ENCODE measurements at regions not wholly inside any gene's neighbourhood (a gene's known extent, or its start where the extent isn't known, plus 50 kb on each side); places are given as distances from the start of the nearest gene placed in this dataset.

GRCh38 chr20:48282591-48283228, 497.4 kb upstream of the SULF2 start:
- no peak for TF ChIP-seq CTCF (IDR thresholded peaks at IDR 0.05; ENCODE audit: low read depth, low read length)
- no peaks in the 10 kb centered on the region for H3K36me3 ChIP-seq
- peaks cover 10% of the 10 kb centered on the region for H3K4me1 ChIP-seq (ENCODE audit: low read depth)
- no peaks in the 10 kb centered on the region for H3K9me3 ChIP-seq (ENCODE audit: low read depth)
- DNase-seq (ENCODE audit: low read depth in 1 of 2, low spot score in 1 of 2): no peak
- H3K27ac ChIP-seq: no peak overlapping the region
- H3K27me3 ChIP-seq: no peaks in the 10 kb centered on the region
- no peak overlapping the region for H3K4me3 ChIP-seq

DNA sequence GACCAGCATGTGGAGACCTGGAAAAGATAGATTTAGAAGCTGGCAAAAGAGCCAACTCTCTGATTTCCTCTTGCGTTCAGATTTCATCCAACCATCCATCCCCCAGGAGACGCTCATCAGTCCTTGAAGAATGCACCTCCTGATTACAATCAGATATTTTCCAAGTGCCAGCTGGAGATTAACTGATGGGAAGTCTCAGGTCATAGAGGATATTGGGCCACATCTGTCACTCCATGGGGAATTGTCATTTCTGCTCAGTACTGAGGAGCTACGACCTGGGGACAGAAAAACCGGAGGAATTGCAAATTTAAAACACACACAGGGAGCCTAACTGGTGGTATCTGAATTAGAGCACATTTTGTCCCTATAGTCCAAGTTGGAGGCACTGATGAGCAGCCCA, 496.2 kb upstream of the SULF2 start:
- Histone ChIP-seq H3K36me3 (no peaks in the 10 kb centered on the region), H3K4me1 (ENCODE audit: low read depth) (peaks cover 11% of the 10 kb centered on the region), H3K9me3 (ENCODE audit: low read depth) (no peaks in the 10 kb centered on the region), H3K27me3 (no peaks in the 10 kb centered on the region), H3K27ac (no peak overlapping the region), H3K4me3 (no peak overlapping the region)
- TF ChIP-seq CTCF (IDR thresholded peaks at IDR 0.05; ENCODE audit: low read depth, low read length): no peak
- no peak for DNase-seq (ENCODE audit: low read depth in 1 of 2, low spot score in 1 of 2)

GRCh38 chr20:48278961-48279481, 493.7 kb upstream of the SULF2 start:
- Histone ChIP-seq H3K4me3 (no peak overlapping the region), H3K9me3 (ENCODE audit: low read depth) (no peaks in the 10 kb centered on the region), H3K27ac (no peak overlapping the region), H3K27me3 (no peaks in the 10 kb centered on the region), H3K36me3 (no peaks in the 10 kb centered on the region), H3K4me1 (ENCODE audit: low read depth) (peaks cover 14% of the 10 kb centered on the region)
- peak in 1 of 2 donors; percentile 72 for DNase-seq (ENCODE audit: low read depth in 1 of 2, low spot score in 1 of 2)
- TF ChIP-seq CTCF (IDR thresholded peaks at IDR 0.05; ENCODE audit: low read depth, low read length): no peak

GRCh38 chr20:48277266-48277665, 492.0 kb upstream of the SULF2 start:
- Histone ChIP-seq H3K27ac (no peak overlapping the region), H3K4me1 (ENCODE audit: low read depth) (peaks cover 14% of the 10 kb centered on the region), H3K9me3 (ENCODE audit: low read depth) (no peaks in the 10 kb centered on the region), H3K36me3 (no peaks in the 10 kb centered on the region), H3K4me3 (no peak overlapping the region), H3K27me3 (no peaks in the 10 kb centered on the region)
- TF ChIP-seq CTCF (IDR thresholded peaks at IDR 0.05; ENCODE audit: low read depth, low read length): no peak
- no peak for DNase-seq (ENCODE audit: low read depth in 1 of 2, low spot score in 1 of 2)

DNA sequence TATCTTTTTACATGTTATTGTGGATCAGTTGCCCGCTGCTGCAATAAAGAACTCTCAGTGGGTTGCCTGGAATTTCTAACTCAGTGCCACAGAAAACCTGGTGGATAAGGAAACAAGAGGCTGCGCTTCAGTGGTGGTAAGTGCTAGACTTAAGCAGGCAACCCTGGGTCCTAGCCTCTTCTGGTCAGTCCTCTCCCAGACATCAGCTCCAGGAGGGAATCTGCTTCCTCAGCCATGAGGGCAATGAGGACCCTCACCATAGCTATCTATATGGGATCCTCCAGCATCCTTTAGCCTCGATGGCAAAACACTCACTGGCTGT, 490.7 kb upstream of the SULF2 start:
- H3K4me1 ChIP-seq (ENCODE audit: low read depth): peaks cover 14% of the 10 kb centered on the region
- H3K27me3 ChIP-seq: no peaks in the 10 kb centered on the region
- no peaks in the 10 kb centered on the region for H3K36me3 ChIP-seq
- TF ChIP-seq CTCF (IDR thresholded peaks at IDR 0.05; ENCODE audit: low read depth, low read length): no peak
- no peak overlapping the region for H3K4me3 ChIP-seq
- H3K9me3 ChIP-seq (ENCODE audit: low read depth): no peaks in the 10 kb centered on the region
- no peak for DNase-seq (ENCODE audit: low read depth in 1 of 2, low spot score in 1 of 2)
- H3K27ac ChIP-seq: no peak overlapping the region
